ENCODE measurements at regions not wholly inside any gene's neighbourhood (a gene's known extent, or its start where the extent isn't known, plus 50 kb on each side); places are given as distances from the start of the nearest gene placed in this dataset.

- POLR2A ChIA-PET = interaction anchor here (1.3 kb wide), 1 partner anchor 70 kb away, joined by 4 read pairs; no protein-coding TSS in a partner anchor
Observed at GRCh38 chr21:34018185-34018584, 55.2 kb upstream of the MRPS6 start.

GRCh38 chr21:34017039-34017961 is 56.1 kb upstream of the MRPS6 start:
- peaks cover 7% of the 10 kb centered on the region for H3K4me1 ChIP-seq (ENCODE audit: insufficient read depth, low read length)
- no peak overlapping the region for H3K4me3 ChIP-seq (ENCODE audit: low read length)
- no peak overlapping the region for H3K27ac ChIP-seq (ENCODE audit: low read depth in 1 of 2, low read length in 2 of 2)
- Mint-ChIP-seq H3K4me3 (no peak overlapping the region), H3K4me1 (ENCODE audit: low read depth) (peaks cover 10% of the 10 kb centered on the region), H3K9me3 (peaks cover 7% of the 10 kb centered on the region), H3K36me3 (ENCODE audit: low read depth) (peaks cover 5% of the 10 kb centered on the region), H3K27me3 (no peaks in the 10 kb centered on the region), H3K27ac (no peak overlapping the region)
- POLR2A ChIA-PET = interaction anchor here (0.7 to 1.3 kb wide), 2 partner anchors 32 to 69 kb away, joined by 3 to 4 read pairs; no protein-coding TSS in a partner anchor
- H3K9me3 ChIP-seq (ENCODE audit: control insufficient read depth in 1 of 2, insufficient read depth in 1 of 2, low read length in 2 of 2) = peaks cover 9 to 19% of the 10 kb centered on the region in 2 experiments
- no peaks in the 10 kb centered on the region for H3K27me3 ChIP-seq (ENCODE audit: control insufficient read depth in 1 of 2, insufficient read depth in 2 of 2, low read length in 2 of 2)
- no peak for TF ChIP-seq CTCF (IDR thresholded peaks at IDR 0.05)
- H3K36me3 ChIP-seq (ENCODE audit: insufficient read depth, low read length) = no peaks in the 10 kb centered on the region
- CTCF ChIA-PET = interaction anchor here (1.3 to 1.5 kb wide), 2 partner anchors 73 to 93 kb away, joined by 3 to 6 read pairs; no protein-coding TSS in a partner anchor
- intact Hi-C loops (cut with DNase I, micrococcal nuclease) = no loop called here
- DNase-seq = no peak
- ATAC-seq (ENCODE audit: poor library complexity) = no peak

More at GRCh38 chr21:34018185-34018584, 55.2 kb upstream of the MRPS6 start:
- H3K4me3 ChIP-seq (ENCODE audit: low read length) = no peak overlapping the region
- Mint-ChIP-seq H3K27me3 (no peaks in the 10 kb centered on the region), H3K27ac (no peak overlapping the region), H3K36me3 (ENCODE audit: low read depth) (peaks cover 5% of the 10 kb centered on the region), H3K9me3 (peaks cover 7% of the 10 kb centered on the region), H3K4me3 (no peak overlapping the region), H3K4me1 (ENCODE audit: low read depth) (peaks cover 10% of the 10 kb centered on the region)
- no peaks in the 10 kb centered on the region for H3K27me3 ChIP-seq (ENCODE audit: control insufficient read depth in 1 of 2, insufficient read depth in 2 of 2, low read length in 2 of 2)
- peaks cover 13% of the 10 kb centered on the region for H3K4me1 ChIP-seq (ENCODE audit: insufficient read depth, low read length)
- DNase-seq = no peak
- H3K36me3 ChIP-seq (ENCODE audit: insufficient read depth, low read length) = no peaks in the 10 kb centered on the region
- TF ChIP-seq CTCF (IDR thresholded peaks at IDR 0.05) = no peak
- peaks cover 6 to 15% of the 10 kb centered on the region in 2 experiments for H3K9me3 ChIP-seq (ENCODE audit: control insufficient read depth in 1 of 2, insufficient read depth in 1 of 2, low read length in 2 of 2)
- no peak for ATAC-seq (ENCODE audit: poor library complexity)
- CTCF ChIA-PET = interaction anchor here (1.3 to 1.5 kb wide), 2 partner anchors 72 to 94 kb away, joined by 3 to 6 read pairs; no protein-coding TSS in a partner anchor
- H3K27ac ChIP-seq (ENCODE audit: low read depth in 1 of 2, low read length in 2 of 2) = no peak overlapping the region
- intact Hi-C loops (cut with DNase I, micrococcal nuclease) = no loop called here

GRCh38 chr21:34012640-34013039 is 60.7 kb upstream of the MRPS6 start:
- ChIA-PET POLR2A (no interaction called here), CTCF (no interaction called here)
- Histone ChIP-seq H3K4me3 (ENCODE audit: low read length) (no peak overlapping the region), H3K36me3 (ENCODE audit: insufficient read depth, low read length) (no peaks in the 10 kb centered on the region), H3K27me3 (ENCODE audit: control insufficient read depth in 1 of 2, insufficient read depth in 2 of 2, low read length in 2 of 2) (no peaks in the 10 kb centered on the region), H3K4me1 (ENCODE audit: insufficient read depth, low read length) (peaks cover 4% of the 10 kb centered on the region), H3K9me3 (ENCODE audit: control insufficient read depth in 1 of 2, insufficient read depth in 1 of 2, low read length in 2 of 2) (peaks cover 25 to 36% of the 10 kb centered on the region in 2 experiments), H3K27ac (ENCODE audit: low read depth in 1 of 2, low read length in 2 of 2) (no peak overlapping the region)
- no peaks in the 10 kb centered on the region for H3K4me1 Mint-ChIP-seq (ENCODE audit: low read depth)
- H3K9me3 Mint-ChIP-seq = peaks cover 12% of the 10 kb centered on the region
- TF ChIP-seq CTCF (IDR thresholded peaks at IDR 0.05) = no peak
- intact Hi-C loops (cut with DNase I, micrococcal nuclease) = no loop called here
- DNase-seq = no peak
- no peak for ATAC-seq (ENCODE audit: poor library complexity)
- H3K4me3 Mint-ChIP-seq = no peak overlapping the region
- H3K27me3 Mint-ChIP-seq = no peaks in the 10 kb centered on the region
- peaks cover 11% of the 10 kb centered on the region for H3K36me3 Mint-ChIP-seq (ENCODE audit: low read depth)
- H3K27ac Mint-ChIP-seq = no peak overlapping the region

Measured in CD4-positive, alpha-beta T cell (primary cell).